ENCODE measurements at regions not wholly inside any gene's neighbourhood (a gene's known extent, or its start where the extent isn't known, plus 50 kb on each side); places are given as distances from the start of the nearest gene placed in this dataset.
"Not testable (repeated sequence)": the region's sequence is repeated elsewhere in the genome, so short reads cannot be mapped to it uniquely, and the experiment has no call there.

DNA sequence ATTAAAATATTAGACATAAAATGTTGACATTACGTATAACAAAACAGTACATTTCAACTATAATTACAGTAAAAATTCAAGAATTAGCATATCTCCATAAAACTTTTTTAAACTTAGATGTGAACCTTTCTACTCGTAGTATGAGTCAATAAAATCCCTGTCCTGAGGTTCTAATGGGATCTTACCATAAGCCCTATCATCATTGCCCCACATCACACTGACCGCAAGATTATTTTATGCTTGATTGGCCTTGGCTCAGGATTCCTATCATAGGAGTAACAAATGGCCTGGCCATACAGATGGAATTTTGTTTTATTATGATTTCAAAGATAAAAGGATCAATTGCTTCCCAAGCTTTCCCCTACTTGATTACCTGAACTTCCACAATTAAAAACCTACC lies 238.3 kb downstream of the MEF2C start:
- no peak for DNase-seq (ENCODE audit: unreplicated experiment)
- no TSS peak for BruUV-seq (replicated peaks)
- Mint-ChIP-seq H3K9me3 (ENCODE audit: unreplicated experiment) (no peaks in the 10 kb centered on the region), H3K27me3 (ENCODE audit: insufficient read depth, unreplicated experiment) (peaks cover 76% of the 10 kb centered on the region), H3K36me3 (ENCODE audit: insufficient read depth, unreplicated experiment) (no peaks in the 10 kb centered on the region), H3K4me3 (ENCODE audit: unreplicated experiment) (no peak overlapping the region), H3K4me1 (ENCODE audit: insufficient read depth, unreplicated experiment) (no peaks in the 10 kb centered on the region), H3K27ac (ENCODE audit: low read depth, unreplicated experiment) (no peak overlapping the region)
- intact Hi-C loops (cut with micrococcal nuclease), result no loop called here
- TF ChIP-seq, protein P1, sequence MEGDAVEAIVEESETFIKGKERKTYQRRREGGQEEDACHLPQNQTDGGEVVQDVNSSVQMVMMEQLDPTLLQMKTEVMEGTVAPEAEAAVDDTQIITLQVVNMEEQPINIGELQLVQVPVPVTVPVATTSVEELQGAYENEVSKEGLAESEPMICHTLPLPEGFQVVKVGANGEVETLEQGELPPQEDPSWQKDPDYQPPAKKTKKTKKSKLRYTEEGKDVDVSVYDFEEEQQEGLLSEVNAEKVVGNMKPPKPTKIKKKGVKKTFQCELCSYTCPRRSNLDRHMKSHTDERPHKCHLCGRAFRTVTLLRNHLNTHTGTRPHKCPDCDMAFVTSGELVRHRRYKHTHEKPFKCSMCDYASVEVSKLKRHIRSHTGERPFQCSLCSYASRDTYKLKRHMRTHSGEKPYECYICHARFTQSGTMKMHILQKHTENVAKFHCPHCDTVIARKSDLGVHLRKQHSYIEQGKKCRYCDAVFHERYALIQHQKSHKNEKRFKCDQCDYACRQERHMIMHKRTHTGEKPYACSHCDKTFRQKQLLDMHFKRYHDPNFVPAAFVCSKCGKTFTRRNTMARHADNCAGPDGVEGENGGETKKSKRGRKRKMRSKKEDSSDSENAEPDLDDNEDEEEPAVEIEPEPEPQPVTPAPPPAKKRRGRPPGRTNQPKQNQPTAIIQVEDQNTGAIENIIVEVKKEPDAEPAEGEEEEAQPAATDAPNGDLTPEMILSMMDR (IDR thresholded peaks at IDR 0.05; ENCODE audit: unreplicated experiment), result no peak
- ChIA-PET CTCF (no interaction called here), POLR2A (no interaction called here)

DNA sequence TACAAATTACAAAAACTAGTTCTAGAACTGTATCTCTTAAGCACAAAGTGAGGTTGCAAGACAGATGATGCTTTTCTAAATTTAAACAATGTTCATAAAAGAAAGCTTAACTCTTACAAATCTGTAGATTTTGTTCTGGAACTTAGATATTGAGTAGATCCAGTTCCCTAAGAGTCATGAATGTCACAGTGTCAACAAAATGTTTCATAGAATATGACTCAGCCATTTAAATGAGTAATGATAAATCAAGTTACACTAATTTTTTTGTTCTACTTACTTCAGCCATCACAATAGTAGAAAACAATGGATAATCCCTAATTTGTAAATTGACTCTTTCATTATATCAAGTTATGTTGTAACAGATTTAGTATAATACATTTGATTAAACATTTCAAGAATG lies 239.7 kb downstream of the MEF2C start:
- DNase-seq (ENCODE audit: unreplicated experiment), result no peak

DNA sequence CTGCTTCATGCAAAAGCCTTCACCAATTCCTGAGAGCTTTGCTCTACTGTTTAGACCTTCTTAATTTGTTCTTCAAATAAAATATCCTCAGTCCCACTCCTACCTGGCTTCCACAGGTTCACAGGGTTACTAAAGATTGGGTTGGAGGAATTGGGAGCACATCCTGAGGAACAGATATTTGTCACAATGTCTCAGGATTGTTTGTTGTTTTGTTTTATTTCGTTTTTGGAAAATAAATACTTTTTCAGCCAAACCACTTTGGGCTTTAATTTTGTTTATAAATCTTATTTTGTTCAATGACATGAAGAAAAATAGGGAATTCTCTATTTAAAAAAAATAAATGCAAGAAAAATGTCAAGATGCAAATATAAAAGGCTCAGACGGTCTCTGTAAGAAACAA lies 249.0 kb downstream of the MEF2C start:
- POLR2A ChIA-PET, result no interaction called here

More for the DNA sequence above, 239.7 kb downstream of the MEF2C start:
- no peak overlapping the region for H3K27ac Mint-ChIP-seq (ENCODE audit: low read depth, unreplicated experiment)
- H3K9me3 Mint-ChIP-seq (ENCODE audit: unreplicated experiment), result no peaks in the 10 kb centered on the region
- ChIA-PET POLR2A (no interaction called here), CTCF (interaction anchor here (0.7 kb wide), 1 partner anchor 49 kb away, joined by 4 read pairs; no protein-coding TSS in a partner anchor)
- no TSS peak for BruUV-seq (replicated peaks)
- H3K4me1 Mint-ChIP-seq (ENCODE audit: insufficient read depth, unreplicated experiment), result no peaks in the 10 kb centered on the region
- peaks cover 80% of the 10 kb centered on the region for H3K27me3 Mint-ChIP-seq (ENCODE audit: insufficient read depth, unreplicated experiment)
- TF ChIP-seq, protein P1 (IDR thresholded peaks at IDR 0.05; ENCODE audit: unreplicated experiment), result no peak
- no peak overlapping the region for H3K4me3 Mint-ChIP-seq (ENCODE audit: unreplicated experiment)
- H3K36me3 Mint-ChIP-seq (ENCODE audit: insufficient read depth, unreplicated experiment), result no peaks in the 10 kb centered on the region
- intact Hi-C loops (cut with micrococcal nuclease), result no loop called here

DNA sequence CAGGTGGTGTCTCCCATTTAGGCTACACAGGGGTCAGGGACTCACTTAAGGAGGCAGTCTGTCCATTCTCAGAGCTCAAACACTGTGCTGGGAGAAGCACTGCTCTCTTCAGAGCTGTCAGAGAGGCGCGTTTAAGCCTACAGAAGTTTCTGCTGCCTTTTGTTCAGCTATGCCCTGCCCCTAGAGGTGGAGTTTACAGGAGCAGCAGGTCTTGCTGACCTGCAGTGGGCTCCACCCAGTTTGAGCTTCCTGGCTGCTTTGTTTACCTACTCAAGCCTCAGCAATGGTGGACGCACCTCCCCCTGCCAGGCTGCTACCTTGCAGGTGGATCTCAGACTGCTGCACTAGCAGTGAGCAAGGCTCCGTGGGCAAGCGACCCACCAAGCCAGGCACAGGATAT lies 260.1 kb downstream of the MEF2C start:
- intact Hi-C loops (cut with micrococcal nuclease); BruUV-seq (replicated peaks); H3K4me3 Mint-ChIP-seq (ENCODE audit: unreplicated experiment); POLR2A ChIA-PET; H3K9me3 Mint-ChIP-seq (ENCODE audit: unreplicated experiment); H3K36me3 Mint-ChIP-seq (ENCODE audit: insufficient read depth, unreplicated experiment); H3K27ac Mint-ChIP-seq (ENCODE audit: low read depth, unreplicated experiment); DNase-seq (ENCODE audit: unreplicated experiment); H3K4me1 Mint-ChIP-seq (ENCODE audit: insufficient read depth, unreplicated experiment); CTCF ChIA-PET: not testable (repeated sequence)
- H3K27me3 Mint-ChIP-seq (ENCODE audit: insufficient read depth, unreplicated experiment), result peaks cover 22% of the 10 kb centered on the region

More for the DNA sequence above, 249.0 kb downstream of the MEF2C start:
- H3K4me3 Mint-ChIP-seq (ENCODE audit: unreplicated experiment), result no peak overlapping the region
- no peak for DNase-seq (ENCODE audit: unreplicated experiment)
- H3K27ac Mint-ChIP-seq (ENCODE audit: low read depth, unreplicated experiment), result no peak overlapping the region
- no peaks in the 10 kb centered on the region for H3K9me3 Mint-ChIP-seq (ENCODE audit: unreplicated experiment)
- CTCF ChIA-PET, result no interaction called here
- intact Hi-C loops (cut with micrococcal nuclease), result no loop called here
- no peaks in the 10 kb centered on the region for H3K36me3 Mint-ChIP-seq (ENCODE audit: insufficient read depth, unreplicated experiment)
- peaks cover 39% of the 10 kb centered on the region for H3K27me3 Mint-ChIP-seq (ENCODE audit: insufficient read depth, unreplicated experiment)
- TF ChIP-seq, protein P1 (IDR thresholded peaks at IDR 0.05; ENCODE audit: unreplicated experiment), result no peak
- BruUV-seq (replicated peaks), result no TSS peak
- no peaks in the 10 kb centered on the region for H3K4me1 Mint-ChIP-seq (ENCODE audit: insufficient read depth, unreplicated experiment)

DNA sequence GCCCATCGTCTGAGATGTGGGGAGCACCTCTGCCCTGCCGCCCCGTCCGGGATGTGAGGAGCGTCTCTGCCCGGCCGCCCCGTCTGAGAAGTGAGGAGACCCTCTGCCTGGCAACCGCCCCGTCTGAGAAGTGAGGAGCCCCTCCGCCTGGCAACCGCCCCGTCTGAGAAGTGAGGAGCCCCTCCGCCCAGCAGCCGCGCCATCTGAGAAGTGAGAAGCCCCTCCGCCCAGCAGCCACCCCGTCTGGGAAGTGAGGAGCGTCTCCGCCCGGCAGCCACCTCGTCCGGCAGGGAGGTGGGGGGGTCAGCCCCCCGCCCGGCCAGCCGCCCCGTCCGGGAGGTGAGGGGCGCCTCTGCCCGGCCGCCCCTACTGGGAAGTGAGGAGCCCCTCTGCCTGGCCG lies 267.2 kb downstream of the MEF2C start:
- BruUV-seq (replicated peaks); DNase-seq (ENCODE audit: unreplicated experiment); H3K27ac Mint-ChIP-seq (ENCODE audit: low read depth, unreplicated experiment); H3K36me3 Mint-ChIP-seq (ENCODE audit: insufficient read depth, unreplicated experiment); H3K4me1 Mint-ChIP-seq (ENCODE audit: insufficient read depth, unreplicated experiment); POLR2A ChIA-PET; H3K9me3 Mint-ChIP-seq (ENCODE audit: unreplicated experiment); CTCF ChIA-PET; intact Hi-C loops (cut with micrococcal nuclease); H3K4me3 Mint-ChIP-seq (ENCODE audit: unreplicated experiment): not testable (repeated sequence)
- H3K27me3 Mint-ChIP-seq (ENCODE audit: insufficient read depth, unreplicated experiment), result peaks cover 33% of the 10 kb centered on the region

Data from MCF 10A (cell line).